ENCODE measurements at regions not wholly inside any gene's neighbourhood (a gene's known extent, or its start where the extent isn't known, plus 50 kb on each side); places are given as distances from the start of the nearest gene placed in this dataset.
A peak's percentile ranks its signal among the peaks of the same experiment; 100 is the strongest.
"Not testable (repeated sequence)": the region's sequence is repeated elsewhere in the genome, so short reads cannot be mapped to it uniquely, and the experiment has no call there.

DNA sequence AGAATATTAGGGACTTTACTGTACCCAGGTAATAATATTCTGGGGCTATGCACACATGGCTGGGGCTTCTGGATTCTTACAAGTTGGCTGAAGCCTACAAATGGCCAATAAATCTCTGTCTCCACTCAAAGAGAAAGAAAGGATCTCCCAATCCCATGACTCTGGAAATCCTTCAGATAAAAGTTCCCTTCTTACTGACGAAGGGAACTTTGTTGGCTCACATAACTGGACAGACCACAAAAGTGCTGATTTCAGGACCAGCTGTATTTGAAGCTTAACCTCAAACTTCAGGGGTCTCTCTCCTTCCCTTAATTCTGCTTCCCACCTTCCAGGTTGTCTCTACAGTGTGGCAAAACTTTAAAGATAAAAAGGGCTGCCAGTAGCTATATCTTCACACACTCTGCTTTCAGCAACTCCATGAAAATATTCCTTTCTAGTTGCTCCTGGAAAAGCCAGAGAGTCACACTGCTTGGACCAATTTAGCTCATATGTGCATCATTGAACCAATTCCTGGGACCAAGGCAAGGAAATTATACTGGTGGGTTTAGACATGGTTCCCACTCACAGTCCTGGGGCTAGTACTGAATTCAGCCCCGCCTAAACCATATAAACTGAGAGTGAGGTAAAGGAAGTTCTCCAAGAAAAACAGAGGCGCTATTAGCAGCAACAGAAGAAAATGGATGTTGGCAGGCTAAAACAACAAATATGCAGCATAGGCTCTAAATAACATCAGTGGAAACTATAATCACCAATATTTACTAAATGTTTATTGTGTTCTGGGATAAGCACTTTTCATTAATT lies 290.0 kb upstream of the GADL1 start:
- DNase-seq (ENCODE audit: low read depth) = no peak

DNA sequence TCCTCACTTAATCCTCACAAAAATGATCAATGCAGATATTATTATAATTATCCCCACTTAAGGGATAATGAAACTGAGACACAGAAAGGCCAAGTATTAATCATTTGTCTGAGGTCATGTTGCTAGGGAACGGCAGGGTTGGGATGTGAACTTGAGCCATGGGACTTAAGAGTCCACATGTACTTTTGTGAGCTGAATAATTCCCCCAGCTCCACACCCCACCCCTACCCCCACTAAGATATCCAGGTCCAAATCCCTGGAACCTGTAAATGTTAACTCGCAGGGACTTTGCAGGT lies 290.5 kb upstream of the GADL1 start:
- no peak for DNase-seq (ENCODE audit: low read depth)

DNA sequence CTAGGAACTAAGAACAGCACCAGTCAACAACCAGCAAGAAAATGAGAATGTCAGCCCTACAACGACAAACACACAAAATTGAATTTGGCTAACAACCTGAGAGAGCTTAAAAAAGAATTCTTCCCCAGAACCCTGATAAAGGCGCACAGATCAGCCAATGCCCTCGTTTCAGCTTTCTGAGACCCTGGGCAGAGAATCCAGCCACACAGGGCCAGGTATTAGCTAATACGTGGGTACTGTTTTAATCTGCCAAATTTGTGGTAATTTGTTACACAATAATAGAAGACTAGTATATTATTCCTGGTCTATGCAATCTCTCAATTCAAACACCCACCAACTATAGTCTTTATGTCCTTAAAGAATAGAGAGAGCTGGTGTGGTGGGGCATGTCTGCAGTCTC lies 291.6 kb upstream of the GADL1 start:
- DNase-seq (ENCODE audit: low read depth) = no peak

DNA sequence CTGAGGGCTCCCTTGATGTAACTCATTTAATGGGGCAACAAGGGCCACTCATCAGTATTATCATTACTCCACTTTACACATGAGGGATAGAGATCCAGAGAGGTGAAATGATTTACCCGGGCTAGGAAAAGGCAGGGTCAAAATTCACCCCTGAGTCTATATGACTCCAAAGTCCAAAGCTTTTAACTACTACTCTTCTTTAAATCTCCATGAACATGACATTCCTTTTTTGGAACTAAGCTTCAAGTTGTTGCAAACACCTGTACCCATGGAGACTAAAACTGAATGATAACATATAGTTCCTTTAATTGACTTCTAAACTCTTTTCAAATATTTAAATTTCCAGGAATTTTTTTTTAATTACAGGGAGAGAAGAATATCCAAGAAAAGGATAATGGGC lies 292.9 kb upstream of the GADL1 start:
- no peak for DNase-seq (ENCODE audit: low read depth)

DNA sequence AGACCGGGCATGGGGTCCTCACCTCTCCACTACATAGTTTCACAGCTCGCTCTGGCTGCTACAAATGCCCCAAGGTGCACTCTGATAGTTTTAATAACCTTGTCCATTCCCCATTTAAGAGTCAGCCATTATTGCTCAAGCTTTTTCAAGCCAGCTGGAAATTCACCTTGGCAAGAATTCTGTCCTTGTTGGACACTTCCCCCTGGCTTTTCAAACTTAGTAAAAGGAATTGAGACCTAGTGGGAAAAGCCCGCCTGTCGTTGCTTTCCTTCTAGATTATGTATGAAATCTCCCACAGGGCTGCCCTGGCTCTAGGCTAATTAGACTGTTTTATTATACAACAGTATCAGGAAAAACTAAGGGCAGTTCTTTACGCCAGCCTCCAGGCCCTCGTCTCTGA lies 293.7 kb upstream of the GADL1 start:
- DNase-seq (ENCODE audit: low read depth) = no peak

DNA sequence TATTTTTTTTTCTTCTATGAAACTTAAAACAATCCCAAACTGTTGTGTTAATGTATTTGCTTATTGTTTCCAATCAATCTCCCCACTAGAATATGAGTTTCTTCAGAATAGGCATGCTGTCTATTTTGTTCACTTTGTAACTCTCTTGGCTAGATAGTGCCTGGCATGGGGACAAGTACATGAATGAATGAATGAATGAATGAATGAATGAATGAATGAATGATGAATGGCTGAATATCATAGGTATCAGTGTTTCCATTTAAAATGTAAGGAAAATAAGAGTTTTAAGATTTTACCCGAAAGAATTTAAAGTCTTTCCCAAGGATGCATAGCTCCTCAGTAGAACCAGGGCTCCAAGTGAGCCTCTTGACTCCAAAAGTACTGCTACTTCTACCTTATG lies 294.9 kb upstream of the GADL1 start:
- DNase-seq (ENCODE audit: low read depth) = no peak

DNA sequence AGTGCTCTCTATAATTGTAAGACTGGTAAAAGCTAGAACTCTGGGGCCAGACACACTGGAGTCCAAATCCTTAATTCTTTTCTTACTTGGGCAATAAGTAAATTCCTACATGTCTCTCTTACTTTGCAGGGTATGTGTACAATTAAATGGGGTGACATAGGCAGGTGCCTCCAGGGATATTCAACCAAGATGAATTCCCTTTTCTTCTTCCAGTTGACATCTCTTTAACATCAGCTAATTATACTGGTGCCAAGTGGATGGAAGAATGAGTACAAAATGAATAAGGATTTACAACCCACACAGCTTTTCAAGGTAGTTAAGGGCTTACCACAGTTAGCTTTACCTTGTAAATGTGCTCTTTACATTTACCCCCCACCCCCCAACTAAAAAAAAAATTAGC lies 295.5 kb upstream of the GADL1 start:
- no peak for DNase-seq (ENCODE audit: low read depth)

DNA sequence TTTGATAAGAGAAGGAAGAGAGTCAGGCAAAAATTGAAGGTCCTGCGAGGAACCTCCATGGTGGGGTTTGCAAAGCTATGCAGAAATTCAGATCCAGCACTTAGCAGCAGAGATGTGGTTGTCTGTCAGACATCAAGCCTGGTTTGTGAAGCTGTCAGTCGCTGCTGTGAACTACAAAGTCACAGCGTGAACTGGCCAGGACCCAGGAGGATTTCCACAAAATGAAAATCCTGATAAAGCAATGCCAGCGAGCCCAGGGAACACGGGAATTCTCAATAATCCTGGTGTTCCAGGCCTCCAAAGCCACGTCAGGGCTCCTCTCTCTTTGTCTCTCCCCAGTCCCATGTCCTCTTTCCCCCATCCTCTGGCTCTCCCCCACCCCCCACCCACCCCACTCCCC lies 296.9 kb upstream of the GADL1 start:
- no peak for DNase-seq (ENCODE audit: low read depth)

DNA sequence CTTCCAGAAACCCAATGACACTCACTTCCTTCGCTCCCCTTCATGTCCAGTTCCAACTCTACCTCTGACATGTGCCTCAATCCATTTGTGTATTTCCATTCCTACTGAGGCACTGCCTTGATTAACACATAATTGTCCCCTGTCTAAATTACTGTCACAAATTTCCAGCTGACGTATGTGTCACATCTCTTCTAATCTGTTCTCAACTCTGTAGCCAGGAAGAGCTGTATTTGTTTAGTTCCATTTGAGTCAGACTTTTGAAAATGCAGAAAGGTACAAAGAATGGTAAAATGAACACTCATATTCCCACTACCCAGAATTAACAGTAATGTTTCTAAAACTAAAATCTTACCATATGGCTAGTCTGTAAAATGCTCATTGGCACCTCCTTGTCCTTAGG lies 299.0 kb upstream of the GADL1 start:
- no peak for DNase-seq (ENCODE audit: low read depth)

DNA sequence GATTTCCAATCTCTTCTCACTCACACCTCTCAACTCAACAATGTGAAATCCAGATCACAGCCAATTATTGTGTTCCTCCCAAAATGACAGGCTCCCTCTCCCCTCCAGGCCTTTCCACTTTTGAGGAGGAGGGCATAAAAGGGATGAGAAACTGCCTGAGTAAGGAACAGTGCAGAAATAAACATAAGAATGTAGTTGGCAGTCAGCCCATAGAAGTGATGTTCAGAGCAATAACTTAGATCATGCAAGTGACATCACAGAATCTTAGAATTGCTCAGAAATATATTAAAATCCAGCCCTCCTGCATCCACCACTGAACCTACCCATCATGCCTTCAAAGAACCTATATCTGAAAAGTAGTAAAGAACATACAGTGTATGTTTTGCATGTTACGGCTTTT lies 299.4 kb upstream of the GADL1 start:
- DNase-seq (ENCODE audit: low read depth) = no peak

DNA sequence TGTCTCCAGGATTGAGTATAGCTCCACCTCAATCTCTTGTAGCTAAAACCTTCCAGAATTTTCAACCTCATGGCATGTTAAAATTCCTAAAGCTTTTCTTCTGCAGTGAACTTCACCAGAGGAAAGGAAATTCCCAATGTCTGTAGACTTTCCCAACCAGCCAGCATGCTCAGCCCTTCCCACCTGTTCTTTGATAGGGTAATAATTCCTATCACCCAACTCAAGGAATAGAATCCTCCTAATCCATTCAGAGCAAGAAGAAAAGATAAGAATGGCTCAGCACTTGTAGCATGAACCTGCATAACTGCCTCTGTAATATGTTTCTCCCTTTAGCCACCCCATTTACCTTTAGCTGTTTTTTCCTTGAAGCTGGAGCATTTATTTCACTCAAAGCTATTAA lies 301.8 kb upstream of the GADL1 start:
- DNase-seq (ENCODE audit: low read depth) = no peak

DNA sequence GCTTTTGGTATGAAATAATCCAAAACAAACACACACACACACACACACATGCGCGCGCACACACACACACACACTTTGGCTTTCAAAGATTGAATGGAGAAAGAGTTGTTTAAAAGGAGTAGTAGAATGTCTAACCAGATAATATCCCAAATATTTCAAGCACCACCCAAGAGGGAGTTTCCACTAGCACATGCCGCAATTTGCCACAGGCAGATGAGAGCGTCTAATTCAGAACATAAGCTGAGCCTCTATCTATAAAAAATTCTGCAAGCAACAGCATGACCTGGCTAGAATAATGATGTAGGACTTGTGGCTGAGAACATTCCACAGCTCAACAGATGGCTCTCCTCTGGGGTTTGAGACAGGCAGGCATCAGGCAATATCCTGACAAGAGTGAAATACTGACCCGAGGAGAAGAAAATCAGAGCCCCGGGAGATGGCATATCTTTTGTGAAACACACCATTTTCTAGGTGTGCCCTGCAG lies 302.5 kb upstream of the GADL1 start:
- peak; percentile 35 for DNase-seq (ENCODE audit: low read depth)

DNA sequence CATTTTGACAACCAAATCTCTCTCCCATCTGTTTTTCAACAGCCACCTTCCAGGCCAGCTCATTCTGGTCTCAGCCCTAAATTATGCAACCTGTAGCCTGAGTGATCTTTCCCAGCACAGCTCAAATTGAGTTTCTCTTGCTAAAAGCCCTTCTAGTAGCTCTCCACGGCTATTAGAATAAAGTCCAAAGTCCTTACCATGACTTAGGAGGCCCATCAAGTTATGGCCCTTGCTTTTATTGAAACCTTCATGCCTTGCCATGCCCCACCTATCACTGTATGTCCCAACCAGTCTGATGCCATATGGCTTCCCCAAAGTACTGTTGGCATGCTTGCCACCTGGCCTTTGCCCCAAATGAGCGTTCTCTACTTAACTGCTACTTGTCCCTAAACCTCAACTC lies 303.5 kb upstream of the GADL1 start:
- no peak for DNase-seq (ENCODE audit: low read depth)

DNA sequence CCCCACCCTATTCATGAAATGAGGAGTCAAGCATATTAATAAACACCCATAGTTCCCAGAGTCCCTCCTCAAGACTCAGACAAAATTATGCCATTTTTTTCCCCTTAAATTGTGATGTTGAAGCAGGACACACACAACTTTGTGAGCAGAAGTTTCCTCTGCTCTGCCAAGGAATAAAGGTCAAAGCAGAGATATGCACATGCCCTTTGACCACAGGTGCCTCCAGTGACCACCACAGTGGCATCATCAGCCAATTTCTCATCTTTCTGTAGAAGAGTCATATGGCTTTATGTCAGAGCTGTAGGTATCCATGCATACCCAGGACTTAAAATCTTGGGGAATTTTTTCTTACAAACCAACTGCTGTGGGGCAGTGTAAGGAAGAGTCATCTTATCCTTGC lies 304.4 kb upstream of the GADL1 start:
- no peak for DNase-seq (ENCODE audit: low read depth)

DNA sequence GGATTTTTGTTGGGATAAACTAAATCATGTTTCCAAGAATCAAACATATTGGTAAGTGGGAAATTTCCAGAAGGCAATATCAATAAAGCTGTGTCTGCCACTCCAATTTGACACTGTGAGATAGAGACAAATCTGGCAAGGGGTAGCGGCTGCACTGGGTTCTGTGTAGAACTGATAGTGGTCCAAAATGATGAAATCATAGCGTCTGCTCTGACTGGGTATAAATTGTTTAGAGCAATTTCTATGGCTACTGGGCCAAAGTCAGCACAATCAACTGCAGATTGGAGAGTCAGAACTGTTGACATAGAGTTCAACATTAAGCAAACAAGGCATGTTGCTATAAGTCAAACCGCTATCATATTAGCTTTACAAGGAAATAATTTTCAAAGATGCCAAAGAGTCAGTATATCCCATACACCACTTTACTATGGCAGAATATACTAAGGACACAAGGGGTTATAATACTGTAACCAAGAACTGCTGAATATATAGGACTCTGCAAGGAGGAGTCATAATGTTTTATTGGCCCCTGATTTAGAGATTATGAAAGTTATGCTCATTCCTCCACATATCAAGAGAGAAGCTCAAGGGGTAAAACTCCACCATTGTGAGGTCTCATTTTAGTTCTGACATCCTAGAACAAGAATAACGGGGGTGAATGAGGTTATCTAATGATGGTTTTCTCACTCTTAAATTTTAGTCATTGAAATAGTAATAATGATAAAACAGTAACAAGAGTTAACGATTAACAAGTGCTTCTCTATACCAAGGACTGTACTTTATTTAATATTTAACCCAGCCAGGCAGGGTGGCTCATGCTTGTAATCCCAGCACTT lies 309.7 kb upstream of the GADL1 start:
- no peak for DNase-seq (ENCODE audit: low read depth)

DNA sequence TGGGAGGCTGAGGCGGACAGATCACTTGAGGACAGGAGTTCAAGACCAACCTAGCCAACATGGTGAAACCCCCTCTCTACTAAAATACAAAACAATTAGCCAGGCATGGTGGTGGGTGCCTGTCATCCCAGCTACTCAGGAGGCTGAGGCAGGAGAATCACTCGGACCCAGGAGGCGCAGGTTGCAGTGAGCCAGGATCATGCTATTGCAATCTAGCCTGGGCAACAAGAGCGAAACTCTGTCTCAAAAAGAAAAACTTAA lies 310.3 kb upstream of the GADL1 start:
- not testable (repeated sequence) for DNase-seq (ENCODE audit: low read depth)

DNA sequence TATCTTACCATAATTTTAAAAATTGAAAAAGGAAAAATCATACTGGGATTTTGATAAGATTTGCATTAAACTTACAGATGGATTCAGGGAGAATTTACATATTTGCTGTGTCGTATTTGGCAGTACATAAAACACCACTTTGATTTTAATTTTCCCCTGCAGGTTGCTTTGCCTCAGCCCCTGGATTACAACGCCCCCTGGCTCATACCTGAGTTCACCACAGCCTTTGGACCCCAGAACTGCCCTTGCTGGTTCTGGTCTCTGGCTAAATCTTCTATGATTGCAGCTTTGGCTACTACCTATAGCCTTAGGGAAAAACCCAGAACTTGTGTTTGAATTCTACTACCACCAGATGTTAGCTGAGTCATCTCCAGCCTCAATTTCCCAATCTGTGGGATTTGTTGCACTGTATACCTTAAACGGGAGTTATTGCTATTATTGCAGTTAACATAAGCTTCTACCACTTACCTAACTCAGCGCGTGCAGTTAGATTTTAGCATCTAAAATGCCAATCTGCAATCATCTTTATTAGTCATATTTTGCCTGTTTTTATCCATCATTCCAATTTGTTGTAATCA lies 315.7 kb upstream of the GADL1 start:
- no peak for DNase-seq (ENCODE audit: low read depth)

DNA sequence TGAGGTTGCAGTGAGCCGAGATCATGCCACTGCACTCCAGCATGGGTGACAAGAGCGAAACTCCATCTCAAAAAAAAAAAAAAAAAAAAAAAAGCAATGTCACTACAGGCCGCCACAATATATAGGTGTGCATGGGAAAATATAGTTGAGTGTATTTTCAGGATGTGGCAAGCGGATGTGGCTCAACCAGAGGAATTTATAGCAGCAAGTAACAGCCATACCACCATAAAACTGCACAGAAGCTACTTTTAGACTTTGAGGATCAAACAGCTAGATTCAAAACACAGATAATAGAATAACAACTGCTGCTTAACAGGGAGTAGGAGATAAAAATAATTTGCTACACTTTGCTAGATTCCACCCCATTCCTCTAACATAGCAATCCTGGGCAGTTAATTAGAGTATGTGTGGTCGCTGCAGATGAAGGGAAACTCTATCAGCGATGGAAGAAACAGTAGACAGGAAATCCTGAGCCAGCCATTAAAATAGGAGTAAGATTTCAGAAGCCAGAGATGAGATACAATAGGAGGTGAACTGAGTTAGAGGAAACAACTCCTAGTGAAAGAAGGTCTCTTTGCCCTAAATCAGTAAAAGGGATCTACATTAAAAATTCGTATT lies 318.7 kb upstream of the STT3B start:
- DNase-seq (ENCODE audit: low read depth) = no peak

DNA sequence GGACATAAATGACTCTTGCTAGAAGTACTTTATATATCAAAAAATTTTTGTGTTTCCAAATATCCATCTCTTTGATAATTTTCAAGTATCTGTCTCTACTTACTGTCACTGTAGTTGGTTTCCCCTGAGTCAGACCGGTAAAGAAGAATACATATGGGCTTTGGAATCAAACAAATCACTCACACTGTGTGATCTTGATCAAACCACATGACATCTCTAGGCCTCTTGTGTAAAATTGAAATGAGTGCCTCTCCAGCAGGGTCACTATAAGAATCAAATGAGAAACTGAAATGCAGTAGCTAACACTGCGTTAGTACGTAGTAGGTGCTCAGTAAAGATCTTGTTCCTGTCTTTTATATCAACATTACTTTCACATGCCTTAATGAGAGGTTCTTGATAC lies 314.6 kb upstream of the STT3B start:
- DNase-seq (ENCODE audit: low read depth) = no peak

DNA sequence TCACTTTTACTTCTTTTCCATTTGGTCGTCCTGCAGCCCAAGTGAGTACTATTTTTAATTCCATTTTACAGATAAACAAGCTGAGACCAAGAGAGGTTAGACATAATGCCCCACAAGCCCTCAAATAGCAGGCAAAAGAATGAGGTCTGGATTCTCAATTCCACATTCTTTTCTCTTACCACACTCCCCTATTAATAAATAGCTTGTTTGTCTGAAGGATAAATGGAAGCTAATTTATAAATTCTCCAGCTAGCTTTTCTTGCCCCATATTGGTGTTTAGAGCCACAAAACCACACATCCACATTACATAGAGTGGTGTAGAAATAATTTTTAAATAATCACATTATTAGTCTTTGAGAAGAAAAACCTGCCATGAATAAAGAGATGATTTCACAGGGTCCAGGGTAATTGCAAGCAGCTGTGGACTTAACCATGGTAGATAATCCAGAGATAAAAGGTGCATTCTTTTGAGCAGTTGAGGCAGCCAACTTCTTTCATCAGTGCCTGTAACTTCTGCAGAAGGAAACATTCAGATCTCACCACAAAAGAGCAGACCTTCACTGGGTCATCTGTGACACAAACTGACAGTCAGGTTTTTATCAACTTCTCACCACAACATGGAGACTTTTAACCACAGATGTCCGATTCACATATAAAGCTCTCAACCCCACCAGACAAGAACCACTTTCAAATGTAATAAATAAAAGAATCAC lies 313.4 kb upstream of the STT3B start:
- no peak for DNase-seq (ENCODE audit: low read depth)

DNA sequence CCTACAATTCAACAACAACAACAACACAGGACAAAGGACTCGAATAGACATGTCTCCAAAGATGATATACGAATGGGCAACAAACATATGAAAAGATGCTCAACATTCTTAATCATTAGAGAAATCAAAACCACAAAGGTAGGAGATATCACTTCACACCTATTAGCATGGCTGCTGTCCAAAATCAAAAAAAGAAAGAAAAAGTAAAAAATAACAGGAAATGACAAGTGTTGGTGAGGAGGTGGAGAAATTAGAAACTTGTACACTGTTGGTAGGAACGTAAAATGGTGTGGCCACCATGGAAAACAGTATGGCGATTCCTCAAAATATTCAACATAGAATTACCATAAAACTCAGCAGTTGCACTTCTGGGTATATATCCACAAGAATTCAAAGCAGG lies 312.3 kb upstream of the STT3B start:
- DNase-seq (ENCODE audit: low read depth) = no peak

DNA sequence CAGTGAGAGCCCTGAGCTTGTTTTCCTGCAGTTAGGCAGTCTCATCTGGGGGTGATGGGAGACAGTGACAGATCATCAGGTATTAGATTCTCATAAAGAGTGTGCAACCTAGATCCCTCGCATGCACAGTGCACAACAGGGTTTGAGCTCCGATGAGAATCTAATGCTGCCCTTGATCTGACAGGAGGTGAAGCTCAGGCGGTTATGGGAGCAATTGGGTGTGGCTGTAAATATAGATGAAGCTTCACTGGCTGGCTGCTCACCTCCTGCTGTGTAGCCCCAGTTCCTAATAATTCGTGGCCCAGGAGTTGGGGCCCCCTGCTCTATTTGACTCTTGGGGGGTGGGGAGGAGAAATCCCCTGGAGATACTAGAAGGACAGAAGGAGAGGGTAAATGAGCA lies 309.4 kb upstream of the STT3B start:
- no peak for DNase-seq (ENCODE audit: low read depth)

DNA sequence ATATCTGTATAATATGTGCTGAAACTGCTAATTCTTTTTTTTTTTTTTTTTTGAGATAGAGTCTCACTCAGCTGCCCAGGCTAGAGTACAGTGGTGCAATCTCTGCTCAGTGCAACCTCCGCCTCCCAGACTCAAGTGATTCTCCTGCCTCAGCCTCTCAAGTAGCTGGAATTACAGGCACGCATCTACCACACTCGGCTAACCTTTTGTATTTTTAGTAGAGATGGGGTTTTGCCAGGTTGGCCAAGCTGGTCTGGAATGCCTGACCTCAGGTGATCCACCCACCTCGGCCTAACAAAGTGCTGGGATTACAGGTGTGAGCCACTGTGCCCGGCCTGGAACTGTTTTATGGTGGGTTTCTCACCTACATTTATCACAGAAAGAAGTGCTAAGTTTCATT lies 307.8 kb upstream of the STT3B start:
- no peak for DNase-seq (ENCODE audit: low read depth)

Data from HS-27A (cell line).